GM18519 (cell line): ENCODE measurements at regions not wholly inside any gene's neighbourhood (a gene's known extent, or its start where the extent isn't known, plus 50 kb on each side); places are given as distances from the start of the nearest gene placed in this dataset.

Source experiments
- ATAC-seq: cut with Tn5 transposase; IDR thresholded peaks from one replicate; pipeline ENCODE4 v1.9.1; 2021; ENCODE audit warnings: mild to moderate bottlenecking, moderate library complexity; ENCODE audit not compliant: unreplicated experiment, low FRiP score

- no peak for ATAC-seq
These were observed 123.9 kb downstream of the ICE1 start for GRCh38 chr5:5546408-5546807.

GRCh38 chr5:5544094-5544663 lies 121.7 kb downstream of the ICE1 start:
- ATAC-seq = no peak

GRCh38 chr5:5542654-5543053 lies 120.2 kb downstream of the ICE1 start:
- ATAC-seq = no peak

- no peak for ATAC-seq
These were observed 117.6 kb downstream of the ICE1 start for GRCh38 chr5:5540065-5540464.
